HG03045 (cell line): ENCODE measurements at regions not wholly inside any gene's neighbourhood (a gene's known extent, or its start where the extent isn't known, plus 50 kb on each side); places are given as distances from the start of the nearest gene placed in this dataset.

Experiments used
- ATAC-seq: cut with Tn5 transposase; IDR thresholded peaks from one replicate; pipeline ENCODE4 v1.9.1; 2021; ENCODE audit warnings: mild to moderate bottlenecking, moderate library complexity; ENCODE audit not compliant: unreplicated experiment

DNA sequence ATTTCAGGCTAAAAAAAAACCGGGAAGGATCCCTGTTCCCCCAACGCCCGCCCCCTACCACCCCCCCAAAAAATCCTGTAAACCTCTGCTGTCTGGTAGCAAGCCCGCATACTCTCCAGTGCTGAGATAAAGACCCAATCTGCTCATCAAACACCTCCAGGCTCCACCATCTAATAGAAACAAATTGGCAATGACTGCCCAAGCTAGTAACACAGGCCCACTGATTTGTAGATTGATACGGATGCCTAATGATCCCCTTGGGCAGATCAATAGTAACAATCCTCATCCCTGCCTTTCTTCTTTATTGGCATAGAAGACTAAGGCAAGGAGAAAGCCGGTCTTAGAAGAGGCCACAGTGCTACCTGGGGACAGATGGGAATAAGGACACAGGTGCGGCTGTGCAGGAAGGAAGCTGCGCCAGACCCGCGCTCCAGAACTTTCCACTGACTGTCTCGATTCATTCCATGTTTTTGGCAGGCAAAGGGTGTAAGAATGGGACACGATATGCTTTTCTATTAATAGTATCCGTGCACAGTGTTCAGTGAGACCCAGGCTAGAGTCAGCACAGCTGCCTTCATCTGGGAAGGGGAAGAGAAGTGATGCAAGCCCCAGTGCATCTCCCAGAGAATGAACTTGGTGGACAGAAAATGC, 407.6 kb upstream of the PSMD7 start:
- ATAC-seq, result no peak

DNA sequence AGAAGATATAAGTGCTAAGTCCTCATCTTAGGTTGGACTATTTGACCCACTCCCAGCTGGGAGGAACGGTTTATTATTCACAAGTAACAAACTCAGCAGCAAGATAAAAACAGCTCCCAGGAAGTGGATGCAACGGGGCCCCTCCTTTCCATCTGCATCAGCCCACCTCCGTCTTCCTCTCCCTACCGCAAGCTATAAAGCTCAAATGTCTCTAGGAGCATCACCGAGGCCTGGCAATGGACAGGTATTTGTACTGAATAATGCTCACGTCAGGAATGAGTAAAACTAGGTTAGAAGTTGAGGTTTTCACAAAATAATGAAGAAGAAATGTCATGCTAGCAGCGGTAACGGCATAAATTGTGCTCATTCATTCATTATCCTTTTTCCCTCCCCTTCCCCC, 408.7 kb upstream of the PSMD7 start:
- no peak for ATAC-seq

DNA sequence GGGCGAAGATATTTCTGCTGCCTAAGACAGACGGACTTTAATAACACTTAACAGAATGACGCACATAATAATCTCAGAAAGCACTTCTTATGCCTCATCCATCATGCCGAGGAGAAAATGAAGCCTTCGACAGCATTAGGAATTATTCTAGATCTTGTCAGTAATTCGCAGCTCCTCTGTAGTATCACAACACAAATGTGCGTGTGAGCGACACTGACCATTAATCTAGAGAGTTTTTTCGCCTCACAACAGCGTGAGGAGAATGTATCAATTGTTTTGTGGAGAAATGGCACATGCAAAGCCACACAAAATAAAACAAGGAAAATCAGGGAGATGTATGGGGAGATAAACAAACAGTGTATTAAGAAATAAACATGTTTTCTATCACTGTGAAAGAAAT, 410.2 kb upstream of the PSMD7 start:
- ATAC-seq, result no peak

DNA sequence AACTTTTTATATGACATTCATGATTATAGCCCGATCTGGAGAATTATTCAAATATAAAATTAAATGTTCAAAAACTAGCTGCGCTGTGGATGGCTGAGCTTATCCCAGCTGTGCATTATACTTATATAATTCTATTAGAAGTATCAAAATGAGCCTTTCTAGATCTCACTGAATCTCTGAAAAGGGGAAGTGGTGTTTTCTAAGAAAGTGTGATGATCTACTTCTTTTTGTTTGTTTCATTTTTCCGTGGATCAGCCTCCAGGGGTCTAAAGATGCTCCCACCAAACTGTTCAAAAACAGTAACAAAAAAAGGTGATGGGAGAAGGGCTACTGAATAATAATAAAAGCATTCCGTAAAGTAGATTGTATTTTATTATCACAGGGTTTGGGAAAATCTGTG, 411.3 kb upstream of the PSMD7 start:
- no peak for ATAC-seq

DNA sequence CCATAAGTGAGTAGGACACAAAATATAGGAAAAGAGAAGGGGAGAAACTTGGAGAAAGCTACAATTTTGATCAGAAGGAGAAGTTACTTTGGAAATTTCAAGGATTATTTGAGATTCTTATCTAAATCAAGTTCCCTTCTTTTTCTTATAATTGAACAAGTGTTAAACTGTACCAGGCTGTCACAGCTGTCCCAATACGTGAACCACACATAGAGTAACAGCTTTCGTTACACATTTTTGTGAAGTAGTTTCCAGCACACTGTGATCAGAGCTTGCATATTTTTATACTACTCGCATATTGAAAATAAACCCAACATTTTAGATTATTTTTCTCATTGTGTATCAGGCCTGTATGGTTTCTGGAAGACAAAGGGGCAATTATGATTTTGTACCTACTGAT, 412.8 kb upstream of the PSMD7 start:
- ATAC-seq, result no peak

DNA sequence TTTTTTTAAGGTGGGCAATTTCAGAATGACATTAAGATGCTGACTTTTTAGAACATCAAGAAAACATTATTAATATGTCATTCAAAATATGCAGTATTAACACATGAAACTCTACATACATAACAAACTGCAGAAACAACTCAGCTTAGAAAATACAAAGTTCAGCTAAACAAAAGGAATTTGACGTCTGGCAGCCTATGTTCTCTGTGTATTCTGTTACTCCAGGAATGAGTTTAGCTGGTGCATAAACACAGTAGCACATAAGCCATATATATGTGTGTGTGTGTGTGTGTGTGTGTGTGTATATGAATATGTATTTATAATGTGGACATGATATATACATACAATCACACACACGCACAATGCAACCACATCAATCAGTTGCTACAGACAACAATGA, 413.5 kb upstream of the PSMD7 start:
- no peak for ATAC-seq

DNA sequence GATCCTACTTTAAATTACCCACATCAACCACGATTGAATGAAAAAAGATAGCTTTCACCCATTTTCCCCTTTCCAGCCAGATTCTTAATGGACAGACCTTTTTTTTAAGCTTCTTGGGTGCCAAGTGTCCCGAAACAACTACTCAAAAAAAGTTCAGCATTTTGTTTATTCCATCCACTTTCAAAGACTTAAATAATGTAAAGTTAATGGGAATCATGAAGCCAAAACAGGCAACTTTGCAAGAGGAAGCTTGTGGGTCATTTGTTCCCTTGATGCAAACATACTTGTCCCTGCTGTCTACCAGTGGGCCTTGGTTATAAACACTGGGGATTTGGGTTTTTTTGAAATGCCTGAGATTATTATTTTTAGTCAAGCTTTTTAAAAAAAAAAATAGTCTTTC, 414.0 kb upstream of the PSMD7 start:
- ATAC-seq, result no peak

DNA sequence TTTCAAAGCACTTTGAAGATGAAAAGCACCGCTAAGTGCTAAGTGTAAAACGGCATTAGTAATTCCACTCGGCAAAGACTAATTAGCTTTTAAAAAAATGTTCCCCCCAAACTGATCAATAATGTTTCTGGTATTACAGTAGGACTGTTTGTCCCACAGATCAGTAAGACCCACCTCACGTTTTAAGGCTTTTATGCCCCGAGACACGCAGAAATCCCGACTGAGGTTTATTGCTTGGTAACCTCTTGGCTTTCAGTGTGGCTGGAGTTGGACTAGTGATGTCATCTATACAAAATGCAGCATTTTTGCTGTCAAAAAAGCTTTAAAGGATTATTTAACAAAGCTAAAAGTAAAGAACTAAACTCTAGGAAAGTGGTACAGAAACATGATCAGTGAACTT, 414.6 kb upstream of the PSMD7 start:
- ATAC-seq, result no peak

DNA sequence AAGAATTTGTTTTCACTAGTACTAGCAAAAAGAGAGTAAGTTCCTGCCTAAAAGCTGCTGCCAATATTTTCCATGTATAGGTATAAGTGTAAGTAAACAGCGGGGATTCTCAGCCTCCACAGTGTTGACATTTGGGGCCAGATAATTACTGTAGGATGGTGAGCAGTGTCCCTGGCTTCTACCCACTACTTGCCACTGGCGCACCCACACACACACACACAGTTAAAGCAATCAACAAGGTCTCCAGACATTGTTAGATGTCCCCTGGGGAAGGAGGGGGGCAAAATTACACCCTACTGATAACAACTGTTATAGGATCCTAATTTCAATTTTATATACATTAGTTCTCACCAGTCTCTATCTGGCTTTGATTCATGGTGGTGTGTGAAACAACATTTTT, 417.0 kb upstream of the PSMD7 start:
- no peak for ATAC-seq

DNA sequence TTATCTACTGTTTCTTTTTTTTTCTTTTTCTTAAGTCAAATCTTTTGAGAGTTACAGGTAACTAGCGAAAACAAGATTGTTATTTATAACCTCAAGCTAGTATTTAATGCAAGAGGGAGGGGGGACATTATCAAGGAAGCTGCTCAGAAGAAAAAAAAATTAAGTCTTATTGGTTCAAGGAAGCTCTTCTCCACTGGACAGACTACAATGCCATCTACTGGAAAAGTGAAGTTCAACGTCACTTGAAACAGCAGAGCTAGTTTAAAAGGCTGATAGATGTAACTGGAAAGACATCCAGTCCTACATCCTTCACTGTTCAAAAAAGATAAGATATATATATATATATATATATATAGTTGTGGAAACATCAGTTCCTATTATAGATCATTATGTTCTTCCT, 418.0 kb upstream of the PSMD7 start:
- no peak for ATAC-seq

DNA sequence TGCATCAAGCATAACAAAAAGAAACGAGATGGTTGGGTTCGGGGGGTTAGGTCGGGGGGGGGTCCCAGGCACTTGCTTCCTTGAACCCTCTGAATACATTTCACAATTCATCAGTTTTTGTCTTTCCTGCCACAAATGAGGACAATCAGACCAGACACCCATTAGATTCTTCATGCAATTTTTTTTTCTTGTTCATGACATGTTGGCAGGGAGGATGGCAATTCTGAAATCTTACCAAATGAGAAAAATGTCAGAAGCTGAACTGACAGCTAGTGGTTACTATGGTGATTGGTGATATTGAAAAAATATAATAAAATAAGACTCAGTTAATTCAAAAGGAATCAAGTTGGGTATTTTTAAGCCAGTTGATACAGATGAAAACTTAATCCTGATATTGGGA, 419.5 kb upstream of the PSMD7 start:
- no peak for ATAC-seq

DNA sequence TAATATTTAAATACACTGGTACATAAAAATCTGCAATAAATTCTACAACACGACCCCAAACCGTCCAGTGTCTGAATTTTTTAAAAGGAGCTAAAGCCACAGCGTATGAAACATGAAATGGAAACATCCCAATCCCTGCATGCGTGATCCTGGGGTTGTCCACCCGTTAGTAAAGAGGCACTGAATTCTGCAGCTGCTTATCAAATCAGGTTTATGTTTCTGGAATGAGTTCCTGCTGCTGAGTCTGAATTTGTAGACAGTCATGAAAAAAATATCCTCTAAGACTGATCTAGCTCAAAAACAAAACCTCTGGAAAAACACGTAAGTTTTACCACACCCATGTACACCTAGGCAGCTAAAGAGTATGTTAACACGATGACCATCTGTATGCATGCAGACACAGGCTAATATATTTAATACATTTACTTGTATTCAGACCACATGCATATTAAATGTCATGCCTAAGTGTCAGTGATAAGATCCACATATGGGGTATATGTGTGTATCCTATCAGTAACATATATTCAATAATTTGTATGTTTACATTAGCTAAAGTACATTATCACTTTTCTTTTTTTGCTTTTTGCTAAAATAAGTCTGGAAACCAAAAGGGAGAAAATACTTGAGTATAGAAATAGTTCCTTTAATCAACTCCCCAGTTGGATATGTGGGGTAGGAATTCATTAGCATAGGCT, 420.5 kb upstream of the PSMD7 start:
- ATAC-seq, result no peak

DNA sequence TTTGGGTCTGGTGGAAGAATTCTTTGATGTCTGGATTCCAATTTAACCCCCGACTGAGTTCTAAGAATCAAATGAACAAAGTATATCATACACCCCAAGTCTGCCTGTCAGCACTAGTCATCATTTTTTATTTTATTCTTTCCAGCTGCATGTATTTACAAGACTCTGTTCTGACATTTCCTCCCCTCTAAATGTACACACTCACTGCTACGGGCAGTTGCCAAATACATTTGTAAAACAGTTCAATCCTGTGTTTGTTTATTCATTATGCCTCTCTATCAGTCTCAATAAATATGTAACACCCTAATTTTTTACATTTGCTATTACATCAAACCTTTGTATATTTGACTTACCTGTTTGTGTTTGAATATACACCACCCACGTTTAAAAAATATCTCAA, 422.3 kb upstream of the PSMD7 start:
- ATAC-seq, result no peak

DNA sequence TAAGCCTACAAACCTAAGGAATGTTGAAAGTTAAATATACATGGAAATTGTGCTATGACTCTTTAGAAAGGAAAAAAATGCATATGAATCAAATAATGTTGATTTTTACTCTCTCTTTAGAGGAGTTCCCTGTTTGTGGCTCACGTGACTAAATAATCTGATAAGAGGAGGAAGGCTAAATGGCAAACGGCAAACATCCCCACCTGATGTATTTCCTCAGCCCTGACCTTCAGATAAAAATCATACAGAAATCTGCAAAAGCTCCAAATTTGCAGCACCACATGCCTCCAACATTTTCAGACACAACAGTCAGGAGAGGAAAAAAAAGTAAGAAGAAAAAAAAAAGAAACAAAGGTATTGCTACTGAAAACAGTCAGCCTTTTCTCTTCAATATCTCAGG, 423.0 kb upstream of the PSMD7 start:
- no peak for ATAC-seq

DNA sequence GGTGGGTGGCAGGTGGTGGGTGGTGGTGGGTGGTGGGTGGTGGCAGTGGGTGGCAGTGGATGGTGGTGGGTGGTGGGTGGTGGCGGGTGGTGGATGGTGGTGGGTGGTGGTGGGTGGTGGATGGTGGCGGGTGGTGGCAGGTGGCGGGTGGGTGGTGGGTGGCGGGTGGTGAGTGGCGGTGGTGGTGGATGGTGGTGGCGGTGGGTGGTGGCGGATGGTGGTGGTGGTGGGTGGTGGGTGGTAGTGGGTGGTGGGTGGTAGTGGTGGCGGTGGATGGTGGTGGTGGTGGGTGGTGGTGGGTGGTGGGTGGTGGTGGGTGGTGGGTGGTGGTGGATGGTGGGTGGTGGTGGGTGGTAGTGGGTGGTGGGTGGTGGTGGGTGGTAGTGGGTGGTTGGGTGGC, 423.8 kb upstream of the PSMD7 start:
- ATAC-seq, result no peak

DNA sequence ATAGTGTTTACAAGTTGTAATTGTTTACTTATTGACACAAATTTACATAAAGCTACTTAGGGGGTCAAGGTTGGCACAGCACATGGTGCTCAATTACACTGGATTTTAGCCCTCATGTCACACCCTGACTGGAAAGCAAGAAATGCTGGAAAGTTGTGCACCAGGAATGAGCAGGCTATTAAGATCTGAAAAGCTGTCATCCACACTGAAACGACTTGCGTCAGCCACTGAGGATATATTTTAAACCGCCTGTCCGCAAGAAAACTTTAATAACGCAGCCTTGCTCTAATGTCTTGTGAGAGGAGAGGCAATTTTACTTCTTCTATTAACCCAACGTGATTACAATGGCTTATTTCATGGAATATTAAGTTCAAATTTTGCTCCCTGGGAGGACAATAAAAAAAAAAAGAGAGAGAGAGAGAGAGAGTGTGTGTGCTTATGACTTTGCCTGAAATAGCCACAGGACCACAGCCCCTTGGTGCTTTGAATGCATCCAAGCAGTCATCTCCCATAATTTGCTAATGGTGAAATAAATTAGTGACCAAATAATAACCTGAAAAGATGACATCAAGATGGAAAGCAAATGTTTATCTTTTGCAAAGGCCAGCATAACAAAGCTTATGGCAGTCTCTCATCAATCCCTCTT, 425.4 kb upstream of the PSMD7 start:
- no peak for ATAC-seq

DNA sequence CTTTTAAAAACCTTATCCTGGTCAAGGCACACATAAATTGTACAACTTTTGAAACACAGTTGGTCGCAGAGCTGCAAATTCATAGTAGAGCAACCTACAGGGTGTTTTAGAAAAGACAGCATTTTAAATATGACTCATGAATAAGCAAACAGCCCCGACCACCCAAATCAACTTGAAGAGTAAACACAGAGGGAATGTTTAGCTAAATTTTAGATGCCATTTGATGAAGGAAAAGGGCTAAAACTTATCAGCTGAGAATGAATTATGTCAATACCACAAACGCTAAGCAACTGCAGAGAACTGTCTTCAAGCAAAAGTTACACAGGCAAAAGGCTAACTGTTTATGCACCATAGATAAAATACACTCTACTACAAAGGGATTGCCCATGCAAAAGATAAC, 427.5 kb upstream of the PSMD7 start:
- no peak for ATAC-seq

DNA sequence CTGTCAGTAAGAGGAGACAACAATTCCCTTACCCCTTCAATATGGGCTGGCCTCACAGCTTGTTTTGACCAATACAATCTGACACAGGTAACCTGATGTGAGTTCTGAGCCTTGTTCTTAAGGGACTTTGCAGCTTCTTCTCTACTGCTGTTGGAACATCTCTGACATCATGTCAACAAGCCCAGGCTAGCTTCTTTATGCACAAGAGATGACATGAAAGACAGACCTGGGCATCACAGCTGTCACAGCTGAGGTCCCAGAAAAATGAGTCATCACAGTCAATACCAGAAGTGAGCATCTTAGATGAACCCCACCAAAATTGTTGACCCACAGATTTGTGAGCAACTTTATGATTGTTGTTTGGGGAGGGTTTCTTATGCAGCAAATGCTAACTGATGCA, 431.7 kb upstream of the PSMD7 start:
- ATAC-seq, result no peak

DNA sequence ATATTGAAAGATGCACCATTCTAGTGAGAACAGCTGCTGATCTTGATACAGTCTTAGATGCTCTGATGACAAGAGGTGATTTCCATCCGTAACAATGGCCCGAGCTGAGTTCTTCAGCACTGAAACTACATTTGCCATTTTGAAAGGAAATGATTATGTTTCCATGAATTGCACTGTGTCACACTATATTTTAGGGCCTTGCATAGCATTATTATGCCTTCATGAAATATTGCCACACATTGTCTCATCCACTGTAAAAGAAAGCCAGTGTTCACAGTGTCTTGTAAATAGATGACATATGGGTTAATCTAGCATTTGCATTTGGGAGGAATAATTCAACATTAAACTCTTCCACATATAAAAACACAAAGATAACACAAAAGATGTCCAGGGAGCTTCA, 438.3 kb upstream of the PSMD7 start:
- no peak for ATAC-seq

DNA sequence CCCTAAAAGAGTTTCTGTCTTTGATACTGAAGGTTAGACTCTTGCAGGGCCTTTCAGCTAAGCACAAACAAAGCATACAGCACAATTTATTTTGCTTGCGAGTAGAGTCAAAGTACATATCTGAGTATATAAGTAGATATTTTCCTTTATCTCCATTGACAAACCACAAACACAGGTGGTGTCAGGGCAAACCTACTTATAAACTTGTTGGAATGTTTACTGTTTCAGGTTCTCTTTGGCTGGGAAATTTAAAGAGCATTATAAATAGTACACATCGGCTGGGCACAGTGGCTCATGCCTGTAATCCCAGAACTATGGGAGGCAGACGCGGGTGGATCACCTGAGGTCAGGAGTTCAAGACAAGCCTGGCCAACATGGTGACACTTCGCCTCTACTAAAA, 442.6 kb upstream of the PSMD7 start:
- ATAC-seq, result no peak

DNA sequence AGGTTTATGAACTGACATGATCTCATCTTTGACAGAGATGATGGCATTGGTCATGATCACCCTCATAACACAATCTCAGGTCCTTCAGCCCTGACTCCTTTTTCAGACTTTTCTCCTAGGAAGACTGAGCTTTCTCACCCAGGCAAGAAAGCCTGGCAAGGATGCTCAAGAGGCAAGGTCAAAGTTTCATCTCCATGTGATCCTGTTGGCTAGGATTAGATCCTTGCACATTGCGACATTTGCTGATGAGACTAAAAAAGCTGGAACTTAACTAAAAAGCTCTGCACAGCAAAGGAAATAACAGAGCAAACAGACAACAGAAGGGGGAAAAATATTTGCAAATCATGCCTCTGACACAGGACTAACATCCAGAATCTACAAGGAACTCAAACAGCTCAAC, 444.1 kb upstream of the PSMD7 start:
- no peak for ATAC-seq

DNA sequence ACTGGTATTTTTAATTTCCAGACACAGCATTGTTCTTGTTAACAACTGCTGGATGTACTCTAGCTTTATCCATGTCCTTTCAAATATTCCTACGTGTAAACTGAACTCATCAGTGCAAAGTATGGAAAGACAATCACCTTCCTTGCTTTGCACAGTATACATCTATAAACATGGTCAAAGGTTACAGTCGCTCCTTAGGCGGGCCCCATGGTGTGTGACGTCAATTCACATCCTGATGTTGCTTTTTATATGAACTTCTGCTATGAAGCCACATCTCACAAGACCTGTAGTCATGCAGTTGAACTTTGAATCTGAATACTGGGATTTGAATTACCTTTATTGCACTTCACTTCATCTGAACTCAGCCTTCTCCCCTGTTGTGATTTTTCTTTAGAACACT, 447.6 kb upstream of the PSMD7 start:
- ATAC-seq, result no peak

DNA sequence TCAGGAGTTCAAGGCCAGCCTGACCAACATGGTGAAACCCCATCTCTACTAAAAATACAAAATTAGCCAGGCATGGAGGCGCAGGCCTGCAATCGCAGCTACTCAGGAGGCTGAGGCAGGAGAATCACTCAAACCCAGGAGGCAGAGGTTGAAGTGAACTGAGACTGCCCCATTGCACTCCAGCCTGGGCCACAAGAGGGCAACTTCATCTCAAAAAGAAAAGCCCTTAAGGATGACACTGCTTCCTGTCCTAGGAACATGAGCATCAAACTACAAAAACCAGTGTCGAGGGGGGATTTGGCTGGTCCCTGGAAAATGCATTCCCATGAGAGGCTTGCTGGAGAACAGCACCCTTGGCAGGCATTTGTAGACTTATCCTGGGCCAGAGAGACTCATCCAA, 449.5 kb upstream of the PSMD7 start:
- ATAC-seq, result no peak
